ENCODE measurements at regions not wholly inside any gene's neighbourhood (a gene's known extent, or its start where the extent isn't known, plus 50 kb on each side); places are given as distances from the start of the nearest gene placed in this dataset.

GRCh38 chr14:85276161-85276978 is 253.6 kb upstream of the FLRT2 start:
- WGBS, 2 donors: 81 to 86% methylated on average over 5 of the region's 5 CpGs
- no peak overlapping the region for H3K27ac ChIP-seq (ENCODE audit: low read depth in 1 of 2, low read length in 1 of 2)
- H3K4me1 ChIP-seq (ENCODE audit: control insufficient read depth in 5 of 5, insufficient read depth in 5 of 5, low read length in 5 of 5): peaks cover 0 to 3% (median 0%) of the 10 kb centered on the region in 5 donors
- H3K9ac ChIP-seq (ENCODE audit: insufficient read depth in 1 of 2, low read length in 2 of 2): no peak overlapping the region
- DNase-seq (no peak), ATAC-seq (ENCODE audit: insufficient read depth, low FRiP score) (no peak)
- H3K36me3 ChIP-seq (ENCODE audit: control insufficient read depth in 4 of 4, insufficient read depth in 4 of 4, low read length in 4 of 4): no peaks in the 10 kb centered on the region
- H3K4me3 ChIP-seq: no peak overlapping the region
- no peak for TF ChIP-seq CTCF (IDR thresholded peaks at IDR 0.05; ENCODE audit: control extremely low read depth, extremely low read depth)
- H3K9me3 ChIP-seq (ENCODE audit: control insufficient read depth in 4 of 4, insufficient read depth in 3 of 4, low read length in 3 of 4): no peaks in the 10 kb centered on the region
- H3K27me3 ChIP-seq (ENCODE audit: control insufficient read depth in 3 of 3, insufficient read depth in 3 of 3, low read length in 2 of 3): no peaks in the 10 kb centered on the region

GRCh38 chr14:85276979-85277228 is 253.0 kb upstream of the FLRT2 start:
- no peak for DNase-seq
- H3K27ac ChIP-seq (ENCODE audit: low read depth in 1 of 2, low read length in 1 of 2): no peak overlapping the region
- no peaks in the 10 kb centered on the region for H3K27me3 ChIP-seq (ENCODE audit: control insufficient read depth in 3 of 3, insufficient read depth in 3 of 3, low read length in 2 of 3)
- peaks cover 0 to 3% (median 0%) of the 10 kb centered on the region in 5 donors for H3K4me1 ChIP-seq (ENCODE audit: control insufficient read depth in 5 of 5, insufficient read depth in 5 of 5, low read length in 5 of 5)
- no peak for TF ChIP-seq CTCF (IDR thresholded peaks at IDR 0.05; ENCODE audit: control extremely low read depth, extremely low read depth)
- WGBS, 2 donors: 85 to 93% methylated on average over 2 of the region's 2 CpGs
- no peak overlapping the region for H3K9ac ChIP-seq (ENCODE audit: insufficient read depth in 1 of 2, low read length in 2 of 2)
- H3K9me3 ChIP-seq (ENCODE audit: control insufficient read depth in 4 of 4, insufficient read depth in 3 of 4, low read length in 3 of 4): no peaks in the 10 kb centered on the region
- no peak for ATAC-seq (ENCODE audit: insufficient read depth, low FRiP score)
- H3K36me3 ChIP-seq (ENCODE audit: control insufficient read depth in 4 of 4, insufficient read depth in 4 of 4, low read length in 4 of 4): no peaks in the 10 kb centered on the region
- no peak overlapping the region for H3K4me3 ChIP-seq

GRCh38 chr14:85279407-85279806 is 250.5 kb upstream of the FLRT2 start:
- Histone ChIP-seq H3K9me3 (ENCODE audit: control insufficient read depth in 4 of 4, insufficient read depth in 3 of 4, low read length in 3 of 4) (no peaks in the 10 kb centered on the region), H3K4me3 (no peak overlapping the region), H3K9ac (ENCODE audit: insufficient read depth in 1 of 2, low read length in 2 of 2) (no peak overlapping the region), H3K36me3 (ENCODE audit: control insufficient read depth in 4 of 4, insufficient read depth in 4 of 4, low read length in 4 of 4) (no peaks in the 10 kb centered on the region), H3K4me1 (ENCODE audit: control insufficient read depth in 5 of 5, insufficient read depth in 5 of 5, low read length in 5 of 5) (peaks cover 0 to 4% (median 0%) of the 10 kb centered on the region in 5 donors), H3K27me3 (ENCODE audit: control insufficient read depth in 3 of 3, insufficient read depth in 3 of 3, low read length in 2 of 3) (no peaks in the 10 kb centered on the region), H3K27ac (ENCODE audit: low read depth in 1 of 2, low read length in 1 of 2) (no peak overlapping the region)
- no peak for TF ChIP-seq CTCF (IDR thresholded peaks at IDR 0.05; ENCODE audit: control extremely low read depth, extremely low read depth)
- ATAC-seq (ENCODE audit: insufficient read depth, low FRiP score) (no peak), DNase-seq (no peak)
- WGBS, 2 donors: 96 to 100% methylated on average over 1 of the region's 1 CpG

- ATAC-seq (ENCODE audit: insufficient read depth, low FRiP score) (no peak), DNase-seq (no peak)
- no peak for TF ChIP-seq CTCF (IDR thresholded peaks at IDR 0.05; ENCODE audit: control extremely low read depth, extremely low read depth)
- Histone ChIP-seq H3K9ac (ENCODE audit: insufficient read depth in 1 of 2, low read length in 2 of 2) (no peak overlapping the region), H3K27me3 (ENCODE audit: control insufficient read depth in 3 of 3, insufficient read depth in 3 of 3, low read length in 2 of 3) (no peaks in the 10 kb centered on the region), H3K9me3 (ENCODE audit: control insufficient read depth in 4 of 4, insufficient read depth in 3 of 4, low read length in 3 of 4) (no peaks in the 10 kb centered on the region), H3K4me1 (ENCODE audit: control insufficient read depth in 5 of 5, insufficient read depth in 5 of 5, low read length in 5 of 5) (peaks cover 0 to 4% (median 0%) of the 10 kb centered on the region in 5 donors), H3K36me3 (ENCODE audit: control insufficient read depth in 4 of 4, insufficient read depth in 4 of 4, low read length in 4 of 4) (no peaks in the 10 kb centered on the region), H3K27ac (ENCODE audit: low read depth in 1 of 2, low read length in 1 of 2) (no peak overlapping the region), H3K4me3 (no peak overlapping the region)
- WGBS, 2 donors: 82 to 90% methylated on average over 2 of the region's 2 CpGs
These were observed 249.9 kb upstream of the FLRT2 start for GRCh38 chr14:85280074-85280473.
